ENCODE measurements at regions not wholly inside any gene's neighbourhood (a gene's known extent, or its start where the extent isn't known, plus 50 kb on each side); places are given as distances from the start of the nearest gene placed in this dataset.

DNA sequence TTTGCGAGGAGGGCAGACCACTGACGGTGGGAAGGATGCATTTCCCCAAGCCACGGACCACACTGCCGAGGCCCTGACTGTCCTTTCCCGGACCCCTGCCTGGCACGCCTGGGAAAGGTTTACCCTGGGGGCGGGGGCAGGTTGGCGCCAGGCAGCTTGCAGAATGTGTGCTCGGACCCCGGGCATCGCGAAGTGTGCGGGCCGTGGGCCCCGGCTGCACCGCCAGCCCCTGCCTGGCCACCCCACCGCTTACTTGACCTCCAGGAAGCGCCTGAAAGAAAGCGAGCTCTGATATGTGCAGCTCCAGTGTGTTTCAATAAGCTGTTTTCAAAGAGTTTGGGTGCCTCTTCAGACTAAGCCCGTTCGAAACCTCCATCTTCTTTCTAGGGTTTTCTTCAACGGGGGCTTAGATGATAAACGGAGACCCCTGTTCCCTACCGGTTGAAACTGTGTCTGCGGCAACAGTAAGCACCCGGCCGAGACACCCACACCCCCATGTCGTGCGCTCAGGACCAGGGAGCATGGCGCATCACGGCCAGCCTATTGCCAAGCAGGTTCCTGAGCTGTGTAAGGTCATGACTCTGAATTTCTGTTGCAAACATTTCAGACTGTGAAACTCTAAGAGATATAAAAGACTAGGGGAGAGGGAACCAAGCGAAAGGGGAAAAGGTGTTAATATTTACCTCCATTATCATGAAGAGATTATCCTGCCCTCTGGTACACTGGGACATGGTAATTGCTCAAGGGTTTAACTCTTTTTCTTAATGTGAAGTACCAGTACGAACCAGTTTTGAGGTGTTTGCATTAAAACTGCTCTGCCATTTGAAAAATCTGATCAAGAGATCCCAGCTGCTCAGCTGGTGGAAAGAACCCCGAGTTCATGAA is 231.2 kb upstream of the FOXQ1 start:
- intact Hi-C loops (cut with DNase I): no loop called here
- Histone ChIP-seq H3K27ac (peak overlapping the region in 1 of 4 donors; percentile 44), H3K27me3 (no peaks in the 10 kb centered on the region), H3K4me1 (peaks cover 0 to 37% (median 13%) of the 10 kb centered on the region in 3 donors), H3K4me3 (no peak overlapping the region), H3K9me3 (no peaks in the 10 kb centered on the region), H3K36me3 (no peaks in the 10 kb centered on the region)
- TF ChIP-seq, protein P1, sequence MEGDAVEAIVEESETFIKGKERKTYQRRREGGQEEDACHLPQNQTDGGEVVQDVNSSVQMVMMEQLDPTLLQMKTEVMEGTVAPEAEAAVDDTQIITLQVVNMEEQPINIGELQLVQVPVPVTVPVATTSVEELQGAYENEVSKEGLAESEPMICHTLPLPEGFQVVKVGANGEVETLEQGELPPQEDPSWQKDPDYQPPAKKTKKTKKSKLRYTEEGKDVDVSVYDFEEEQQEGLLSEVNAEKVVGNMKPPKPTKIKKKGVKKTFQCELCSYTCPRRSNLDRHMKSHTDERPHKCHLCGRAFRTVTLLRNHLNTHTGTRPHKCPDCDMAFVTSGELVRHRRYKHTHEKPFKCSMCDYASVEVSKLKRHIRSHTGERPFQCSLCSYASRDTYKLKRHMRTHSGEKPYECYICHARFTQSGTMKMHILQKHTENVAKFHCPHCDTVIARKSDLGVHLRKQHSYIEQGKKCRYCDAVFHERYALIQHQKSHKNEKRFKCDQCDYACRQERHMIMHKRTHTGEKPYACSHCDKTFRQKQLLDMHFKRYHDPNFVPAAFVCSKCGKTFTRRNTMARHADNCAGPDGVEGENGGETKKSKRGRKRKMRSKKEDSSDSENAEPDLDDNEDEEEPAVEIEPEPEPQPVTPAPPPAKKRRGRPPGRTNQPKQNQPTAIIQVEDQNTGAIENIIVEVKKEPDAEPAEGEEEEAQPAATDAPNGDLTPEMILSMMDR (IDR thresholded peaks at IDR 0.05): no peak
- TF ChIP-seq POLR2A (IDR thresholded peaks at IDR 0.05): no peak
- WGBS, 2 donors: 86 to 92% methylated on average over 18 to 20 of the region's 34 CpGs
- no peak for DNase-seq

DNA sequence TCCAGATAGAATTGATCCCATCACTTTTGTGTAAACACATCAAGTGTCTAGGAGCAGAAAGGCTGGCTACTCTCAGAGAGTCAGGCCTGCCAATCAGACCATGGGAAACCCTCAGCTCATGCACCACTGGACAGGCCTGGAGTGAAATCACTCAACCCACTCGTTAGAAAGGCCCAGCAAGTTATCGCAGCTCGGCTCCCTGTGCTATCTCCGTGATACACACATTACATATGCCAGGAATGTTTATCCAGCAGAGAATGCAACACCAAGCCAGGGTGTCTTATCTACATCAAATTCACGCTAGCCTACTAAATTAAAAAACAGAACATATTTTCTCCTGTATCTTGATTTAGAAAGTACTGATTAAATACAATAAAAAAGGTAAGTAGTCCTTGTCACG is 232.4 kb upstream of the FOXQ1 start:
- no peak for DNase-seq
- no peaks in the 10 kb centered on the region for H3K27me3 ChIP-seq
- WGBS, 2 donors: 88 to 89% methylated on average over 6 of the region's 6 CpGs

DNA sequence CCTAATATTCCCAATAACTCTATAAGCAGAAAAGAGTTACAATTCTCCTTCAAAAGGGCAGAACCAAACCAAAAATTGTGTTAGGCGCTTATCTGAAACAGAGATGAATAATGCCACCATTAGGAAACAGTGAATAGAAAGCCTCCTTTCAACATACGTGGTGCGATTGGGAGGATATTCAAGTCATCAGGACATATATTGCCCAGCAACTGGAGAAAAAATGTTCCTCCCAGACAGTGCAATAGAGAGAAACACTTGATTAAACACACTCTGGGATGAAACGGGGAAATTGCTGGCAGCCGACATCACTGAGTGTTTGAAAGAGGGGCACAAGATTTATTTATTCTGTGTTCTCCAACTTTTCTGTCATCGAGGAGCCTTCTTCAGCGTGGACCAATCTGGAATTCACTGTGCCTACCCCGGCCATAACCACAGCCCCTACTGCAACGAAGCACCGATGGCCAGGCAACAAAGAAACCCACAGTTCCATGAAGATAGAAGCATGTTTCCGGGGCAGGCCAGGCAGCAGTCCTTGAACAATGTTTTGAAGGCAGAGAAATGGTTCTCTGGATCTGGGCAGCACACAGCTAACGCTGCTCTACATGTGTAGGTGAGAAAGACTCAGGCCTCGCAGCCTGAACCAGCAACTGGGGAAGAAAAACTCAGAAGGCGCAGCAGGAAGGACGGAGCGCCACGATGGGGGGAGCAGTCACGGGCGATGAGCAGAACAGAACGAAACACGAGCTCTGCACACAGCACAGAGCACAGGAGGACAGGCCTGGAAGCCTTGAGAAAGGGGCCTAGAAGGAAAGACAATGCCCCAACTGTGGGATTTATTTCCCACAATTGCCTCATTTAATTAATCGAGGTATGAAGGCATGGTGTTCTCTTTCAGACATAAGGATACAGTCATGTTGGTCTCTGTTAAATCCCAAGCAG is 234.2 kb upstream of the FOXQ1 start:
- WGBS, 2 donors: 85 to 92% methylated on average over 16 to 21 of the region's 22 CpGs
- Histone ChIP-seq H3K27me3 (no peaks in the 10 kb centered on the region), H3K36me3 (no peaks in the 10 kb centered on the region), H3K4me1 (peaks cover 0 to 26% (median 13%) of the 10 kb centered on the region in 3 donors), H3K9me3 (no peaks in the 10 kb centered on the region), H3K4me3 (no peak overlapping the region), H3K27ac (no peak overlapping the region)
- intact Hi-C loops (cut with DNase I): no loop called here
- no peak for TF ChIP-seq POLR2A (IDR thresholded peaks at IDR 0.05)
- TF ChIP-seq, protein P1 (IDR thresholded peaks at IDR 0.05): no peak
- DNase-seq: no peak

More for the DNA sequence above, 232.4 kb upstream of the FOXQ1 start:
- intact Hi-C loops (cut with DNase I): no loop called here
- Histone ChIP-seq H3K4me1 (peaks cover 0 to 37% (median 13%) of the 10 kb centered on the region in 3 donors), H3K9me3 (no peaks in the 10 kb centered on the region), H3K4me3 (no peak overlapping the region), H3K27ac (no peak overlapping the region), H3K36me3 (no peaks in the 10 kb centered on the region)
- TF ChIP-seq, protein P1 (IDR thresholded peaks at IDR 0.05): no peak
- TF ChIP-seq POLR2A (IDR thresholded peaks at IDR 0.05): no peak

DNA sequence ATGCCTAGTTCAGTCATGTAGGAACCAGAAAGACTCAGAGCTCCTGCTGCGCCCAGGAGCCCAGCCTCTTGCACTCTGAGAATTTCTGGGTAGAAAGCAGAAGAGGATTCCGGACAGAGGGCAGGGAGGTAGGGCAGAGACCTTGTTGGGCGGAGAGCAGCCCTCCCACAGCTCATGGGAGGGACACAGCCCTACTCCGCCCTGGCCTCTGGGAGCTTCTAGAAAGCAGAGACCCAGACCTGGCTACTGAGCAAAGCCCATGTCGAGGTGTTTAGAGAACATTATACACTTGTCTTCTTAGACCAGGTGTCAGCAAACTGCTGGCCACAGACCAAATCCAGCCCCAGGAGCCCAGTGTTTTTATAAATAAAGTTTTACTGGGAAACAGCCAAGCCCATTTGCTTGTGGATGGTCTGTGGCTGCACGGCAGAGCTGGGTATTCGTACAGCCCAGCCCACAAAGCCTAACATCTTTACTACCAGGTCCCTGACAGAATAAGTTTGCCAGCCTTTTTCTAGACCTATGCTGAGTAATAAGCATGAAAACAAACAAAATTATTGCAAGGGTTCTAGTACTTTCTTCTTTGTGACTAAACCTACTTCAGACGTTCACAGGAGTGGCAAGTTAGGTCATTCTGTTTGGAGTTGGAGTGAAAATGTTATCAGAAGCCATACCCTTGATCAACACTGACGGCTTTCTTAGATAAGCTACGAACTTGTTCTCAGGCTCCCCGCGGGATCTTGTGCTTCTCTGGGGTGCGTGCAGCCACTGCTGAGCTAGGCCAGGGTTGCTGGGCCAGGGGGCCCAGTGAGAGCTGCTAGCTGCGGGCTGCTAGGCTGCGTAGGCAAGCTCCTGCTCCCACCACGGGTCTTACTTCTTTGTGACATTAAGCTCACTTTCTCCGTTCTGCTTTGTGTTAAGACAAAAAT is 235.1 kb upstream of the FOXQ1 start:
- 77 to 80% methylated on average over 14 to 17 of the region's 17 CpGs for WGBS, 2 donors
- Histone ChIP-seq H3K27ac (no peak overlapping the region), H3K9me3 (no peaks in the 10 kb centered on the region), H3K27me3 (no peaks in the 10 kb centered on the region), H3K4me3 (no peak overlapping the region), H3K4me1 (peaks cover 0 to 16% (median 6%) of the 10 kb centered on the region in 3 donors), H3K36me3 (no peaks in the 10 kb centered on the region)
- intact Hi-C loops (cut with DNase I): no loop called here
- DNase-seq: no peak
- no peak for TF ChIP-seq POLR2A (IDR thresholded peaks at IDR 0.05)
- TF ChIP-seq, protein P1 (IDR thresholded peaks at IDR 0.05): no peak

Measured in esophagus squamous epithelium (tissue), 5 donors.